ENCODE measurements at regions not wholly inside any gene's neighbourhood (a gene's known extent, or its start where the extent isn't known, plus 50 kb on each side); places are given as distances from the start of the nearest gene placed in this dataset.
A peak's percentile ranks its signal among the peaks of the same experiment; 100 is the strongest.

- Histone ChIP-seq H3K9ac (ENCODE audit: low read length in 2 of 2) (no peak overlapping the region), H3K27ac (ENCODE audit: low read length) (no peak overlapping the region)
These were observed 187.7 kb downstream of the ZFP36L2 start for GRCh38 chr2:43038696-43039094.

GRCh38 chr2:43038034-43038695 lies 188.2 kb downstream of the ZFP36L2 start:
- Histone ChIP-seq H3K9ac (ENCODE audit: low read length in 2 of 2) (no peak overlapping the region), H3K4me3 (ENCODE audit: low read length in 2 of 2) (no peak overlapping the region), H3K36me3 (ENCODE audit: control insufficient read depth in 2 of 2, insufficient read depth in 2 of 2, low read length in 2 of 2) (no peaks in the 10 kb centered on the region), H3K4me1 (ENCODE audit: control insufficient read depth, insufficient read depth, low read length) (peaks cover 8% of the 10 kb centered on the region), H3K27me3 (ENCODE audit: control insufficient read depth in 1 of 2, insufficient read depth in 2 of 2, low read length in 2 of 2) (no peaks in the 10 kb centered on the region), H3K27ac (ENCODE audit: low read length) (no peak overlapping the region), H3K9me3 (ENCODE audit: control insufficient read depth in 2 of 2, low read length in 2 of 2) (no peaks in the 10 kb centered on the region)

More at GRCh38 chr2:43038696-43039094, 187.7 kb downstream of the ZFP36L2 start:
- Histone ChIP-seq H3K36me3 (ENCODE audit: control insufficient read depth in 2 of 2, insufficient read depth in 2 of 2, low read length in 2 of 2) (no peaks in the 10 kb centered on the region), H3K4me3 (ENCODE audit: low read length in 2 of 2) (no peak overlapping the region), H3K27me3 (ENCODE audit: control insufficient read depth in 1 of 2, insufficient read depth in 2 of 2, low read length in 2 of 2) (no peaks in the 10 kb centered on the region), H3K4me1 (ENCODE audit: control insufficient read depth, insufficient read depth, low read length) (peaks cover 8% of the 10 kb centered on the region), H3K9me3 (ENCODE audit: control insufficient read depth in 2 of 2, low read length in 2 of 2) (no peaks in the 10 kb centered on the region)

- Histone ChIP-seq H3K27me3 (ENCODE audit: control insufficient read depth in 1 of 2, insufficient read depth in 2 of 2, low read length in 2 of 2) (no peaks in the 10 kb centered on the region), H3K4me3 (ENCODE audit: low read length in 2 of 2) (no peak overlapping the region), H3K9me3 (ENCODE audit: control insufficient read depth in 2 of 2, low read length in 2 of 2) (no peaks in the 10 kb centered on the region), H3K9ac (ENCODE audit: low read length in 2 of 2) (no peak overlapping the region), H3K27ac (ENCODE audit: low read length) (no peak overlapping the region), H3K4me1 (ENCODE audit: control insufficient read depth, insufficient read depth, low read length) (peaks cover 7% of the 10 kb centered on the region), H3K36me3 (ENCODE audit: control insufficient read depth in 2 of 2, insufficient read depth in 2 of 2, low read length in 2 of 2) (no peaks in the 10 kb centered on the region)
These were observed 190.5 kb downstream of the ZFP36L2 start for GRCh38 chr2:43035922-43036321.

GRCh38 chr2:43034921-43035320 lies 191.5 kb downstream of the ZFP36L2 start:
- H3K9ac ChIP-seq (ENCODE audit: low read length in 2 of 2), result no peak overlapping the region
- H3K27me3 ChIP-seq (ENCODE audit: control insufficient read depth in 1 of 2, insufficient read depth in 2 of 2, low read length in 2 of 2), result no peaks in the 10 kb centered on the region
- no peak overlapping the region for H3K27ac ChIP-seq (ENCODE audit: low read length)
- no peaks in the 10 kb centered on the region for H3K36me3 ChIP-seq (ENCODE audit: control insufficient read depth in 2 of 2, insufficient read depth in 2 of 2, low read length in 2 of 2)
- H3K9me3 ChIP-seq (ENCODE audit: control insufficient read depth in 2 of 2, low read length in 2 of 2), result no peaks in the 10 kb centered on the region
- H3K4me3 ChIP-seq (ENCODE audit: low read length in 2 of 2), result no peak overlapping the region
- H3K4me1 ChIP-seq (ENCODE audit: control insufficient read depth, insufficient read depth, low read length), result peaks cover 11% of the 10 kb centered on the region

GRCh38 chr2:43034242-43034619 lies 192.2 kb downstream of the ZFP36L2 start:
- Histone ChIP-seq H3K27ac (ENCODE audit: low read length) (no peak overlapping the region), H3K9ac (ENCODE audit: low read length in 2 of 2) (no peak overlapping the region), H3K27me3 (ENCODE audit: control insufficient read depth in 1 of 2, insufficient read depth in 2 of 2, low read length in 2 of 2) (no peaks in the 10 kb centered on the region), H3K4me3 (ENCODE audit: low read length in 2 of 2) (no peak overlapping the region), H3K4me1 (ENCODE audit: control insufficient read depth, insufficient read depth, low read length) (peaks cover 11% of the 10 kb centered on the region), H3K36me3 (ENCODE audit: control insufficient read depth in 2 of 2, insufficient read depth in 2 of 2, low read length in 2 of 2) (no peaks in the 10 kb centered on the region), H3K9me3 (ENCODE audit: control insufficient read depth in 2 of 2, low read length in 2 of 2) (no peaks in the 10 kb centered on the region)

GRCh38 chr2:43033466-43034241 lies 192.8 kb downstream of the ZFP36L2 start:
- Histone ChIP-seq H3K4me1 (ENCODE audit: control insufficient read depth, insufficient read depth, low read length) (peaks cover 11% of the 10 kb centered on the region), H3K9me3 (ENCODE audit: control insufficient read depth in 2 of 2, low read length in 2 of 2) (no peaks in the 10 kb centered on the region), H3K27ac (ENCODE audit: low read length) (no peak overlapping the region)

GRCh38 chr2:43033016-43033270 lies 193.5 kb downstream of the ZFP36L2 start:
- Histone ChIP-seq H3K4me1 (ENCODE audit: control insufficient read depth, insufficient read depth, low read length) (peaks cover 11% of the 10 kb centered on the region), H3K4me3 (ENCODE audit: low read length in 2 of 2) (no peak overlapping the region), H3K9me3 (ENCODE audit: control insufficient read depth in 2 of 2, low read length in 2 of 2) (no peaks in the 10 kb centered on the region), H3K27ac (ENCODE audit: low read length) (no peak overlapping the region), H3K9ac (ENCODE audit: low read length in 2 of 2) (peak overlapping the region in 1 of 2 donors; percentile 29), H3K36me3 (ENCODE audit: control insufficient read depth in 2 of 2, insufficient read depth in 2 of 2, low read length in 2 of 2) (no peaks in the 10 kb centered on the region), H3K27me3 (ENCODE audit: control insufficient read depth in 1 of 2, insufficient read depth in 2 of 2, low read length in 2 of 2) (no peaks in the 10 kb centered on the region)

More at GRCh38 chr2:43033466-43034241, 192.8 kb downstream of the ZFP36L2 start:
- H3K27me3 ChIP-seq (ENCODE audit: control insufficient read depth in 1 of 2, insufficient read depth in 2 of 2, low read length in 2 of 2), result no peaks in the 10 kb centered on the region
- H3K4me3 ChIP-seq (ENCODE audit: low read length in 2 of 2), result no peak overlapping the region
- no peak overlapping the region for H3K9ac ChIP-seq (ENCODE audit: low read length in 2 of 2)
- no peaks in the 10 kb centered on the region for H3K36me3 ChIP-seq (ENCODE audit: control insufficient read depth in 2 of 2, insufficient read depth in 2 of 2, low read length in 2 of 2)

- peaks cover 14% of the 10 kb centered on the region for H3K4me1 ChIP-seq (ENCODE audit: control insufficient read depth, insufficient read depth, low read length)
These were observed 194.0 kb downstream of the ZFP36L2 start for GRCh38 chr2:43032213-43033015.

GRCh38 chr2:43031471-43032212 lies 194.8 kb downstream of the ZFP36L2 start:
- Histone ChIP-seq H3K4me3 (ENCODE audit: low read length in 2 of 2) (peak overlapping the region in 1 of 2 donors; percentile 15), H3K27ac (ENCODE audit: low read length) (no peak overlapping the region), H3K9ac (ENCODE audit: low read length in 2 of 2) (no peak overlapping the region), H3K9me3 (ENCODE audit: control insufficient read depth in 2 of 2, low read length in 2 of 2) (no peaks in the 10 kb centered on the region), H3K27me3 (ENCODE audit: control insufficient read depth in 1 of 2, insufficient read depth in 2 of 2, low read length in 2 of 2) (no peaks in the 10 kb centered on the region), H3K36me3 (ENCODE audit: control insufficient read depth in 2 of 2, insufficient read depth in 2 of 2, low read length in 2 of 2) (no peaks in the 10 kb centered on the region), H3K4me1 (ENCODE audit: control insufficient read depth, insufficient read depth, low read length) (peaks cover 17% of the 10 kb centered on the region)

More at GRCh38 chr2:43032213-43033015, 194.0 kb downstream of the ZFP36L2 start:
- H3K27ac ChIP-seq (ENCODE audit: low read length), result no peak overlapping the region
- H3K9ac ChIP-seq (ENCODE audit: low read length in 2 of 2), result peak overlapping the region in 1 of 2 donors; percentile 29
- H3K9me3 ChIP-seq (ENCODE audit: control insufficient read depth in 2 of 2, low read length in 2 of 2), result no peaks in the 10 kb centered on the region
- H3K27me3 ChIP-seq (ENCODE audit: control insufficient read depth in 1 of 2, insufficient read depth in 2 of 2, low read length in 2 of 2), result no peaks in the 10 kb centered on the region
- H3K36me3 ChIP-seq (ENCODE audit: control insufficient read depth in 2 of 2, insufficient read depth in 2 of 2, low read length in 2 of 2), result no peaks in the 10 kb centered on the region
- H3K4me3 ChIP-seq (ENCODE audit: low read length in 2 of 2), result peak overlapping the region in 1 of 2 donors; percentile 15

GRCh38 chr2:43030551-43031307 lies 195.7 kb downstream of the ZFP36L2 start:
- no peaks in the 10 kb centered on the region for H3K9me3 ChIP-seq (ENCODE audit: control insufficient read depth in 2 of 2, low read length in 2 of 2)
- H3K27me3 ChIP-seq (ENCODE audit: control insufficient read depth in 1 of 2, insufficient read depth in 2 of 2, low read length in 2 of 2), result no peaks in the 10 kb centered on the region
- H3K9ac ChIP-seq (ENCODE audit: low read length in 2 of 2), result no peak overlapping the region
- no peaks in the 10 kb centered on the region for H3K36me3 ChIP-seq (ENCODE audit: control insufficient read depth in 2 of 2, insufficient read depth in 2 of 2, low read length in 2 of 2)
- no peak overlapping the region for H3K4me3 ChIP-seq (ENCODE audit: low read length in 2 of 2)
- no peak overlapping the region for H3K27ac ChIP-seq (ENCODE audit: low read length)
- H3K4me1 ChIP-seq (ENCODE audit: control insufficient read depth, insufficient read depth, low read length), result peaks cover 17% of the 10 kb centered on the region
